Activated CD8-positive, alpha-beta memory T cell treated with anti-CD3 and anti-CD28 coated beads for 24 hours (primary cell): ENCODE measurements at regions not wholly inside any gene's neighbourhood (a gene's known extent, or its start where the extent isn't known, plus 50 kb on each side); places are given as distances from the start of the nearest gene placed in this dataset.

Experiments used
- DNase-seq: peaks from one replicate; pipeline ENCODE4 v3.0.0-alpha.2; 2020

DNA sequence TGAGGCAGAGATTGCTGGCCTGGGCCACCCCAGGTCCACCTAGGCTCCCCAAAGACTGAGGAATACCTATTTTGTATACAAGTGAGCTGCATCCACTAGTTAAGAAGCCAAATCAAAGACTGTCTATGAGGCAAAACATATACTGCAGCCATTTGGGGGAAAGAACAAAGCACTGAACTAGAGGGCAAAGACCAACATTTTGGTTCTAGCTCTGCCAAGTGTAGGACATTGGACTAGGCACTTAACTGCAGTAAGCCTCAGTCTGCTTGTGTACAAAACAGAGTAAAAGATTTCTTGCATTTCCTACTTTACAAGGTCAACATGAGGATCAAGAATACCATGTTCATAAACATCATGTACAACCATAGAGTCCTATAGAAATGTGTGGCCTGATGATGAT is 94.8 kb upstream of the CYP1B1 start:
- no peak for DNase-seq

DNA sequence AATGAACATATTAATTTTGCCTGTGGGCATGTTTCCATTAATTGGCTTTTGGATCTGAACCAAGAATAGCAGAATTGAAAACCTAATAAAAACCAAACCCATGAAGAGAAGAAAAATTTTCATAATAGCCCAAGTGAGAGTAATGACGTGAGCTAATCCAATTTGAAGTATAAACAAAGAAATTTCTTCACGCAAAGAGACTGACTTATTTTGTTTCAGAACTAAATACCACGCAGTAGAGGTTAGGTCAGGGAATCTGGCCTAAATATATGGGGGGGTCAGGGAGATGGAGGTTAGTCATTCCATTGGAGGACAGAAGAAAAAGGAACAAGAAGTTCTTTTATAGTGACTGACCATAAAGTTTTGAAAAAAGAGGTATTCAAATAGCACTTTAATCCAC is 94.1 kb upstream of the CYP1B1 start:
- no peak for DNase-seq

DNA sequence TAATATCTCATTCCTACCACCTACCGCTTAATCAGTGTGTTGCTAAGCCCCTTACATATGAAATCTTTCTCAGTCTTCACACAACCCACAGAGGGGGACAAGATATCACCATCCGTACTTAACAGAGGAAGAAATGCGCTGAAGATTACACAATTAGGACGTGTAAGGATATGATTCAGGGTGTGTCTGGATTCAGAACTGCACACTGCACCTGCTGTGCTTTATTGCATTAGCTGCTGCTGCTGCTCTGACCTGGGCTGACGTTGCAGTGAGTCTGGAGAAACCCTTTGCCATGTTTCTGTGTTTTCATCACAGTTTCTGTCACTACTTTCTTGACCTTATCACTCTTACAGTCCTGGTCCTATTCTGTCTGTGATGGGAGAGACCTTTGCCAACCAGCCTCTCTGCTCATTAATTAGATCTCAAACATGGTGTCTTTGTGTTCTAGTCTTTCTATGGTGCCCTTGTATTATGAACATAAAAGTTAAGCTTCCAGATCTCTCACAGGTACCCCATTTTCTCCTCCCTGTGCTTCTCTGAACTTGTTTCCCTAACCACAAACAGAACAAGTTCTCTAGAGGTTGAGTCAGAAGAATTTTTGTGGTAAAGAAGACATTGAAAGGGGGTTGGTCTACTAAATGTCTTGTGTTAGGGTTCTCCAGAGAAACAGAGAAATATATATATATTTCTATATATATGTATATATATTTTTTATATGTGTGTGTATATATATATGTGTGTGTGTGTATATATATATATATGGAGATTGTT is 92.9 kb upstream of the CYP1B1 start:
- DNase-seq, result no peak

GRCh38 chr2:38167968-38168350 is 92.0 kb upstream of the CYP1B1 start:
- DNase-seq, result no peak

DNA sequence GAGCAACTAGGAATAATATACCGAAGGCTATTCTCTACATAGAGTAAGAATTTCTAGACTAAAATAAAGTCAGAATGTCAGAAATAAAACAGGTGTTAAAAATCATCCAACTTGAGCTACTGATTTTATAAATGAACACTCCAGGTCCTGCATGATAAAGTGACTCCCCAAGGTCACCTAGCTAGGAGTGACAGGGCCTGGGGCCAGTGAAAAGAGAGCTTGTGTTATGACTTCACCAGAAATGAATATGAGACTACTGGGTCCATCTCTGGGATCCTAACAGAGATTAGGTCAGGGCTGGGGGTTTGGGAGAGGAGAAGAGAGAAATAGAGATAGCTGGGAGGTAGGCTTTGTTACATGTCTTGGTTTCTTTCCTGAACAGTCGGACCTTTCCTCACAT is 89.7 kb upstream of the CYP1B1 start:
- no peak for DNase-seq

DNA sequence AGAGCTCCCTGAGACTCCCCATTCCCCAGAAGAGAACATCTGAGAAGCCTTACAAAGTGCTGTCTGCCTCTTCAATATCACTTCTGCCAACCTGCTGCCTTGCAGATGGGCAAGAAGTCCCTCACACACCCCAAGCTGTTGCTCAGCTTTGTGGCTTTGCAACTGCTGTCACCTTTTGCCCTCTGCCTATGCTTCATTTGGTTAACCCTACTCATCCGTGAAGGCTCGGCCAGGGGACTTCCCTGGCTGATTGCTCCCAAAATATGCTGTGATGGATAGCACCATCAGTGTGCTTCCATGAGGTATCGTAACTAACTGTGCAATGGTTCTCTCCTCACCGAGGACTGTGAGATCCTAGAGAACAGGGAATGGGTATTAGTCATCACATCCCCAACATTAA is 88.9 kb upstream of the CYP1B1 start:
- no peak for DNase-seq

- no peak for DNase-seq
These were observed 87.6 kb upstream of the CYP1B1 start for GRCh38 chr2:38163579-38163978.

DNA sequence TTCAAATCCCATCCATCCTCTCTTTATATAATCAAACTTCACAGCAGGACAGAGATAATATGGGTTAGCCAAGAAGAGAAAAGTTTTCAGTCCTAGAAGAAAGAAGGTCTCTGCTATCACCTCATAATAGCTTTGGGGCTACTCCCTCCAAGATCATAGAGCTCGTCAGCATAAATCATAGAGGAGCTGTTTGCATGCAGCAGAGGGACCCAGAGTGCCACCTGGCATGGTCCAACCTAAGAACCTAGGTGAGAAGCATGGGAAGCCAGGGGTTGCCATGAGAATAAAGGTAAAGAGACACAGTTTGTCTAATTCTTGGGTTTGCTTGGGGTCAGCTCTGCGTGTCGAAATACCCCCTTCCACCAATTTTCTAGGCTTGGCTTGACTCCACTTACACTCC is 87.1 kb upstream of the CYP1B1 start:
- DNase-seq, result no peak

DNA sequence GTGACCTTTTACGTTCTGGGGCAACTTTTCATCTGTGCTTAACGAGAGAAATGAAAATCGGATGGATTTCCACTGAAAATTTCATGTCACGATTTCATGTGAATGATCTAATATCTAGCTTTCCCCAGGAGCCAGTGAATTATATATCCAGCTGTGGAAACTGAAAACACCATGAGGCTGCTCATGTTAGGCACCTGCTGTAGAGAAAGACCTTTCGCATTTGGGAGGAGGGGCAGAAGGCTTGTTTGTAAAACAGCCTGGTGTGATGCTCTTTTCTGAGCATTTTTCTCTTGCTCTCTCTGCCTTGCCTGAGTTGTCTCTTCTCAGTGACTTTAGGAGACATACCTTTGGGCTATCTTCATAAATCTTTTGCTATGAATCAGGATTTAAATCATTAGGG is 84.6 kb upstream of the CYP1B1 start:
- DNase-seq, result no peak

DNA sequence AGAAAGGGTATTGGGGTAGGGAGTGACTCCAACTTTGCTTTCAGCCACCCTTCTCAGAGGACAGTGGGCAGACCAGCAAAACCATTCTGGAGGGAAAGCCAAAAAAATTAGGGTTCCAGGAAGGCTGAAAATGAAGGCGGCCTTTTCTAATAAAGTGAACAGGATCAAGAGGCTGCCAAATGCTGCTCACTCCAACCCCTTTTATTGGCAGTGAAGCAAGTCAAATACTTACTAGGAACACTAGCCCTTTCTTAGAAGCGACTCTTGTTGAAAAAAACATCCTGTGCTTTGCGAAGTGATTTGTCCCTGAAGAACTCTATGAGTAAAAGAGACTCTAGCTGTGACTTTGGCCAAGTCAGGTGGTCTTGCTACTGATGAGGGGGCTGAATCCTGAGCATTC is 83.6 kb upstream of the CYP1B1 start:
- DNase-seq, result no peak

GRCh38 chr2:38159191-38159590 is 83.2 kb upstream of the CYP1B1 start:
- no peak for DNase-seq

- DNase-seq, result no peak
These were observed 82.6 kb upstream of the CYP1B1 start for GRCh38 chr2:38158378-38159118.

DNA sequence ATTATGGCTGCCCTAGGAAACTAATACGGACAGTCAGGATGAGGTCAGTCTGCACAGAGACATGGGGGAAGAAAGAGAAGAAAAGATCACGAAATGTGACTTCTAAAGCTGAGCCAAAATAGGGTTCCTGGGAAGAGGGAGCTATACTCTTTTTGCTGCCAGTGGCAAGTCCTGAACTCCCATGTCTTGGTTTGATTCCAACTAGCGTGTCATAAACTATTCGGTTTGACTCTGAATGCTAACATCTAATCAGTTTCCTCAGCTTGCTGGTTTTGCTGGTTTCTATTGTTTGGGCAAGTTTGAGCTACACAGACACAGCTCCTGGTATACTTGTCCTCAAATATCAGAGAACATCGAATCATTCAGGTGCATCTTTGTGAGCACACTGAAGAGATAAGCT is 80.5 kb upstream of the CYP1B1 start:
- DNase-seq, result no peak

GRCh38 chr2:38155015-38155414 is 79.1 kb upstream of the CYP1B1 start:
- no peak for DNase-seq

GRCh38 chr2:38154395-38154794 is 78.4 kb upstream of the CYP1B1 start:
- no peak for DNase-seq

DNA sequence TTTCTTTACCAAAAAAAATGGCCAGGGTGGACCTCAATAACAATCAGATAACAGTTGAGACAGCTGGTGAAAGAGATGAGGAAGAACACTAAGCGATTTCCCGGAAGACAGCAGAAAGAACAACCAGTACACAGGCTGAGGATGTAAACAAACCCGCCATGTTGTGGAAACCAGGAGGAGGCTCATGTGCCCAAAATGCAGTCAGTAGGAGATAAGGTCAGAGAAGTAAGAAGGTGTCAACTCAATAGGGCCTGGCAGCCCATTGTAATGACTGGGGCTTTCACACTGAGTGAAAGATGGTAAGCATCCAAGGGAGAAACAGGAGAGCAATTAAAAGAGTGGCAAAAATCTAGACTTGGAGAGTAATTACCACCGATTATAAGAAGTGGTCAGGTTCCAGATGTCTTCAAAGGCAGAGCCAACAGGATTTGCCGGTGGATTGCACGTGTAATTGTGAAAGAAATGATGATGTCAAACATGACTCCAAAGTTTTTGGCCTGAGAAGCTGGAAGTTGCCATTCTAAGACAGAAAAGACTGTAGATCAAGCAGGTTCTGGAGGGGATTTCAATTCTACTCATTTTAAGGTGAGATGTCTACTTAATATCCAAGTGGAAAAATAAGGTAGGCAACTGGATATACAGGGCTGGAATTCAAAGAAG is 77.7 kb upstream of the CYP1B1 start:
- no peak for DNase-seq

DNA sequence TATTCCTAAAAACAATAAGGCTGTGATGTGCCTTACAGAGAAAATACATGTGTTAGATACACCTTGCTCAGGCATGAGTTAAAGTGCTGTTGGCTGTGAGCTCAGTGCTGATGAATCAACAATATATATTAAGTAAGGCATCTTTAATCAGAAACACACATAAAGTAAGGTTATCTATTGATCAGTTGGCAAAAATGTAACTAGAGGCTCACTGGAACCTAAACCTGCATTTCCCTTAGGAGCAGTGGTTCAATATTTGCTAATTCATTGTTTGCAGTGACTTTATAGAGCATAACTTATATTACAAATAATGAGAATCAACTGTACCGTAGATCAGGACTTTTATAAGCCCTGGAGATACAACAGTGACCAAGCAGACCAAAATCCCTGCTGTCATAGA is 77.0 kb upstream of the CYP1B1 start:
- DNase-seq, result no peak

GRCh38 chr2:38152035-38152434 is 76.1 kb upstream of the CYP1B1 start:
- DNase-seq, result no peak

DNA sequence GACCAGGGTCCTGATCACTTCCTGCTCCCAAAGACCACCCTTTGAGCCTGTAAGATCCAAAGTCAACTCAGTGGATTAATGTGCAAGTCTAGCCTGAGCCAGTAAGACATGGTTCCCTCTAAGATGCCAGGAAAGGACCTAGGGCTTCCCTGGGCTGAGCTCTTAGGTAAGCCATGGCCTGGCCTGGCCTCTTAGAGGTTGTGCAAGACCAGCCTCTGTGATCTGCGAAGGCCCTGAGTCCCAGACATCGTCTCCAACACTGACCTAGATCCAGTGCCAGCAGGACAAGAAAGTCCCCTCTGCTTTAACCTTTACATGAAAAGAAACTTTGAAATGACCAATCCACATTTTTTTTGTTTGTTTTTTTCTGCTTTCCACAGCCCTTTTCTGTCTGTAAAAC is 73.6 kb upstream of the CYP1B1 start:
- no peak for DNase-seq

GRCh38 chr2:38148501-38148900 is 72.5 kb upstream of the CYP1B1 start:
- no peak for DNase-seq

DNA sequence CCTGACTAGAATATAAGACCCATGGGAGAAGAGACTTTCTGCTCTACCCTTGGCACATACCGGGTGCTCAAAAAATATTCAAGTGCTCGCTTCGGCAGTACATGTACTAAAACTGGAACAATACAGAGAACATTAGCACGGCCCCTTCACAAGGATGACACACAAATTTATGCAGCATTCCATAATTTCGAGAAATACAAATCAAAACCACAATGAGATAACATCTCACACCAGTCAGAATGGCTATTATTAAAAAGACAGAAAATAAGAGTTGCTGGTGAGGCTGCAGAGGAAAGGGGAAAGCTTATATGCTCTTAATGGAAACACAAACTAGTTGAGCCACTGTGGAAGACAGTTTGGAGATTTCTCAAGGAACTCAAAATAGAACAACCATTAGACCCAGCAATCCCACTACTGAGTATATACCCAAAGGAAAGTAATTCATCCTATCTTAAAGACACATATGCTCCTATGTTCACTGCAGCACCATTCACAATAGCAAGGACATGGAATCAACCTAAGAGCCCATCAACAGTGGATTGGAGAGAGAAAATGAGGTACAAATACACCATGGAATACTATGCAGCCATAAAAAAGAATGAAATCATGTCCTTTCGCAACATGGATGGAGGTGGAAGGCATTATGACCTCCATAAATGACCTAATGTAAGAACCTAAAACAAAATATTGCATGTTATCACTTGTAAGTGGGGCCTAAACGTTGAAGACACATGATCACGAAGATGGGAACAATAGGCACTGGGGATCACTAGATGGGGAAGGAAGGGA is 71.6 kb upstream of the CYP1B1 start:
- DNase-seq, result no peak

GRCh38 chr2:38146907-38147307 is 71.0 kb upstream of the CYP1B1 start:
- no peak for DNase-seq

DNA sequence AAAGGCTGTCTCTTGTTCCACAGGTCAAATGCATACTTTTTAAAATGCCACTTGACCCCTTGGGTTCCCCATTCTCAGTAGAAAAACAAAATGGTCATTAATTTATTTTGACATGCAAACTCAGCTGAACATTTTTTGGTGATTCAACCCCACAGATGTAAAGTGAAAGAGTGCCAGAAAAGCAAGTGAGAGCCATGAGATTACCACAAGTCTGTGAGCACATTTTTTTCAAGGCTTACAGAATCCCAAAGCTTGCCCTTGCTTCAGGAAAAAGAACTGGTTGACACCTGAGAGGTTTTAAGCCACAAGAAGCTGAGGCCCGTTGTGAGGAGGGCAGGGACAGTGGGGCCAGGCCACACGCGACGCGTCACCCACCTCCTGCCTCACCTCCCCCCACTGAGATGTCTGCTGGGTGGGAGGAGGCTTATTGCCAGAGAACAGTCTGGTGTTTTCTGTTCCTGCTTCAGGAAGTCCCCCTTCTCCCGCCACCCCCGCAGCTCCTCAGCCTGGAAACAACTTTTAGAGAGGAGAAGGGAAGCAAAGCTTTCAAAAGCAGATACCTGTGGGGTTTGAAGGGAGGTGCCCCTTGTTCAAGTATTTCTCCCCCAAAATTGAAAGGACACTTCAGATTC is 70.4 kb upstream of the CYP1B1 start:
- DNase-seq, result peak; percentile 57
